ENCODE measurements at regions not wholly inside any gene's neighbourhood (a gene's known extent, or its start where the extent isn't known, plus 50 kb on each side); places are given as distances from the start of the nearest gene placed in this dataset.

GRCh38 chr12:105573574-105573973 is 243.1 kb downstream of the C12orf75 start:
- Histone ChIP-seq H2AFZ (ENCODE audit: control insufficient read depth, low read depth, low read length) (no peak overlapping the region), H3K27me3 (replicated peaks in 1 of 2; ENCODE audit: control insufficient read depth in 2 of 2, insufficient read depth in 2 of 2, low read length in 1 of 2) (no peaks in the 10 kb centered on the region), H3K4me1 (ENCODE audit: control insufficient read depth, insufficient read depth, low read length) (no peaks in the 10 kb centered on the region), H3K9ac (ENCODE audit: control insufficient read depth, insufficient read depth, low read length) (no peak overlapping the region), H3K4me3 (no peak overlapping the region), H3K27ac (ENCODE audit: control insufficient read depth, insufficient read depth) (no peak overlapping the region), H3K4me2 (ENCODE audit: control insufficient read depth, insufficient read depth) (no peak overlapping the region), H3K9me3 (replicated peaks; ENCODE audit: control insufficient read depth, insufficient read depth, low read length) (no peaks in the 10 kb centered on the region), H3K79me2 (ENCODE audit: control insufficient read depth, insufficient read depth, low read length) (no peaks in the 10 kb centered on the region), H4K20me1 (ENCODE audit: control insufficient read depth, insufficient read depth) (no peaks in the 10 kb centered on the region), H3K36me3 (ENCODE audit: control insufficient read depth in 2 of 2, insufficient read depth in 2 of 2, low read length in 1 of 2) (no peaks in the 10 kb centered on the region)
- ChIA-PET RAD21 (ENCODE audit: unreplicated experiment) (no interaction called here), POLR2A (no interaction called here), CTCF (no interaction called here), SMC1A (ENCODE audit: uncharacterized antibody, unreplicated experiment) (no interaction called here)
- in situ Hi-C loops (cut with MboI), result no loop called here
- no TSS peak for BruUV-seq (replicated peaks)
- FAIRE-seq, result no peak
- TF ChIP-seq NR2C2 (IDR thresholded peaks at IDR 0.05; ENCODE audit: borderline replicate concordance, control insufficient read depth, insufficient read length, low read depth), result no peak
- TF ChIP-seq BMI1 (IDR thresholded peaks at IDR 0.05; ENCODE audit: borderline replicate concordance), result no peak
- TF ChIP-seq E2F4 (IDR thresholded peaks at IDR 0.05; ENCODE audit: low read depth, low read length), result no peak
- intact Hi-C loops (cut with micrococcal nuclease; ENCODE audit: unreplicated experiment), result no loop called here
- no peak for DNase-seq (ENCODE audit: low read depth, low spot score)
- no peak for ATAC-seq
- WGBS (ENCODE audit: insufficient coverage, insufficient replicate concordance, low lambda C conversion rate, missing lambda C conversion rate), result 23% methylated on average over 3 of the region's 3 CpGs

- SMC1A ChIA-PET (ENCODE audit: uncharacterized antibody, unreplicated experiment), result no interaction called here
- Histone ChIP-seq H3K9me3 (replicated peaks; ENCODE audit: control insufficient read depth, insufficient read depth, low read length) (no peaks in the 10 kb centered on the region), H3K4me2 (ENCODE audit: control insufficient read depth, insufficient read depth) (no peak overlapping the region), H4K20me1 (ENCODE audit: control insufficient read depth, insufficient read depth) (no peaks in the 10 kb centered on the region), H3K9ac (ENCODE audit: control insufficient read depth, insufficient read depth, low read length) (no peak overlapping the region), H3K27ac (ENCODE audit: control insufficient read depth, insufficient read depth) (no peak overlapping the region), H3K4me3 (no peak overlapping the region), H3K36me3 (ENCODE audit: control insufficient read depth in 2 of 2, insufficient read depth in 2 of 2, low read length in 1 of 2) (no peaks in the 10 kb centered on the region), H3K4me1 (ENCODE audit: control insufficient read depth, insufficient read depth, low read length) (no peaks in the 10 kb centered on the region), H2AFZ (ENCODE audit: control insufficient read depth, low read depth, low read length) (no peak overlapping the region), H3K79me2 (ENCODE audit: control insufficient read depth, insufficient read depth, low read length) (no peaks in the 10 kb centered on the region), H3K27me3 (replicated peaks in 1 of 2; ENCODE audit: control insufficient read depth in 2 of 2, insufficient read depth in 2 of 2, low read length in 1 of 2) (no peaks in the 10 kb centered on the region)
- in situ Hi-C loops (cut with MboI) (no loop called here), intact Hi-C loops (cut with micrococcal nuclease; ENCODE audit: unreplicated experiment) (no loop called here)
- CTCF ChIA-PET, result no interaction called here
- BruUV-seq (replicated peaks), result no TSS peak
- POLR2A ChIA-PET, result no interaction called here
- ATAC-seq (no peak), FAIRE-seq (no peak), DNase-seq (ENCODE audit: low read depth, low spot score) (no peak)
- WGBS (ENCODE audit: insufficient coverage, insufficient replicate concordance, low lambda C conversion rate, missing lambda C conversion rate), result 26% methylated on average over 5 of the region's 5 CpGs
- RAD21 ChIA-PET (ENCODE audit: unreplicated experiment), result no interaction called here
- no peak for TF ChIP-seq JUNB (IDR thresholded peaks at IDR 0.05)
- no peak for TF ChIP-seq CEBPB (IDR thresholded peaks at IDR 0.05; ENCODE audit: borderline replicate concordance in 1 of 2, low read depth in 2 of 2, low read length in 2 of 2)
- TF ChIP-seq CREB1 (IDR thresholded peaks at IDR 0.05; ENCODE audit: low read depth), result no peak
- TF ChIP-seq ZBTB11 (CRISPR knock-in tag; IDR thresholded peaks at IDR 0.05), result no peak
- no peak for TF ChIP-seq NFYB (IDR thresholded peaks at IDR 0.05; ENCODE audit: insufficient read depth, low read depth, low read length)
- TF ChIP-seq RB1 (IDR thresholded peaks at IDR 0.05; ENCODE audit: borderline replicate concordance), result no peak
- TF ChIP-seq MTA2 (IDR thresholded peaks at IDR 0.05; ENCODE audit: low read depth), result no peak
Measured at GRCh38 chr12:105574056-105574715, 243.7 kb downstream of the C12orf75 start.
